GM18502 (cell line): ENCODE measurements at regions not wholly inside any gene's neighbourhood (a gene's known extent, or its start where the extent isn't known, plus 50 kb on each side); places are given as distances from the start of the nearest gene placed in this dataset.
"Not testable (repeated sequence)": the region's sequence is repeated elsewhere in the genome, so short reads cannot be mapped to it uniquely, and the experiment has no call there.

Experiments used
- ATAC-seq: cut with Tn5 transposase; IDR thresholded peaks from one replicate; pipeline ENCODE4 v1.9.1; 2021; ENCODE audit warnings: mild to moderate bottlenecking; ENCODE audit not compliant: unreplicated experiment, poor library complexity

GRCh38 chr3:144663456-144664436, 692.1 kb downstream of the DIPK2A start:
- no peak for ATAC-seq

GRCh38 chr3:144665567-144666053, 694.0 kb downstream of the DIPK2A start:
- ATAC-seq = no peak

DNA sequence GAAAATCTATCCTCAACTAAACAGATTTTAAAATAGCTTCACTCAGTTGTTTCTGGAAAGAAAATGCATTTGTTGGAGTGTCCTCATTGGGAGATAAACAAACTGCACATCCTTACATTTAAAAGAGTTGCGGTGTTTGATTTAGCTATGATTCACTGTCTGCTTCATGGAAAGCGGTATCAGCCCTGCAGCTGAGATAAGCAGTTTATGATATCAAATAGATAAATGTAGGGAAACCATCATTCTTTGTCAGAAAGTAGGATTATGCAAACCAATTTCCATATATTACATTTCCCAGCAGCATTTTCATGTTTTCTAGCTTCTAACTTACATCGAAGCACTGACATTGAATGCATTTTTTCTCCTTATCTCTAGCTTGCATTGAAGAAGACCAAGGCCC, 698.9 kb downstream of the DIPK2A start:
- no peak for ATAC-seq

- no peak for ATAC-seq
Observed at GRCh38 chr3:144677103-144677502, 705.5 kb downstream of the DIPK2A start.

DNA sequence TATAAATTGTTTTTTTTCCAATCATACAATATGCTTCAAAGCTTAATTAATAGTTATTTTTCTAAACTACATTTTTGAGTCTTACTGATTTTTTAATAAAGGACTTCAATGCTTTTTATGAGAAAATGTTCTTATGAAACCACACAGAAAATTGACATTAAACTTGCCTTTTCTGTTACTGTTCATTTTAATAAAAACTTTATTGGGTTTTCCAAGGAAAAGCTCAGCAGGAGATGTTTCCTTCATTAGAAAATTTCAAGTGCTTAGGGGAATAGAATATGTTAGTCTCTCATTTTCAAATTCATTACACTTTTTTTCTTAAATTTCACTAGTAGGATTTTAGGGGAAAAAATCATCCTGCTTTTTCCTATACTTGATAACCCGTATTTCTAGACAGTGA, 711.4 kb downstream of the DIPK2A start:
- ATAC-seq = no peak

DNA sequence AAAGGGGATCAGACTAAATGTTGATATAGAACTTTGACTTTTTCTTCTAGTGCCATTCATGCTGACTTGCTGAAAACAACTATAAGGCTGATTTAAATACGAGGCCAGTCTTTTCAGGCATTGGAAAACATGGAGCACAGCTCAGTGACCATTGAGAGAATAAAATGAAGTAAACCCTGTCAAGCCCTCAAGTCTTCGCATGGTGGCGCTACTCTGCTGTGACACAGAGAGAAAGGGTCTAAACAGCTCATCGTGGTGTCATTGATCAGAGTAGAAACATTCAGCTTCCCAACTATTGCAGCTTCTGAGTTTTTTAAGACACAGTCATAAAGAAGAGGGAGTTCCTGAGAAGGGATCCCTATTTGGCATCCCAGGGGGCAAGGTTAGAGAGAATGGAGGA, 716.2 kb downstream of the DIPK2A start:
- ATAC-seq = peak; percentile 69

GRCh38 chr3:144692488-144692887, 720.9 kb downstream of the DIPK2A start:
- no peak for ATAC-seq

DNA sequence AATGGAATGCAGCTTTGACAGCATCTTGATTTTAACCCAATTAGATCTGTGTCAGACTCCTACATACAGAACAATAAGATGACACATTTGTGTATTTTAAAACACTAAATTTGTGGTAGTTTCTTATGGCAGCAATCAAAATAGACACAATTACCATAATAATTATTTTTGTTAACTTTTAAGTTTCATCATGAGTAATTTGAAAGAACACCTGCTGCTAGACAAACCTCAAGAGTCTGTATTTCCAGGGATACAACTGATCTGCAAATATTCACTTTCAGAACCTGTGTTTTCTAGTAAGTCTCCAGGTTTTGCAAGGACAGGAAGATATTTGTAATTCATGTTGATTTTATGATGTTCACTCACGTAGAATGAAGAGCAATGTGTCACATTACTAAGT, 736.8 kb downstream of the DIPK2A start:
- ATAC-seq = no peak

DNA sequence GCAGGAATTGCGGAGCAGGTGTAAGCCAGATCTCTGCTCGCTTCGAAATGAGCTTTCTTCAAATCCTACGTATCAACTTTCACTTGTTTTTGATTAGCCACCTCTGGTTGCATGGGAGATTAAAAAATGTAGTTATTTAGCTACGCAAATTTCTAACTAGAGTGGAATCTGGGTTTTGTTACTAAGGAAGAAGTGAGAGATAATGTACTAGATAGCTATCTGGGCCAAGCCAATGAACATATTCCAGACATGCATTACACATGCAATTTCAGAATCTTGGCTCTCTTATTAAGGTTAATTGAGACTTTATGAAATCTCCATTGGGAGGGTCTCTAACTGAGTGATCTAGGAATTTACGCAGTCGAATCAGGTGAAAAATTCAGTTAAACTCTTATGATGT, 765.7 kb downstream of the DIPK2A start:
- ATAC-seq = no peak

DNA sequence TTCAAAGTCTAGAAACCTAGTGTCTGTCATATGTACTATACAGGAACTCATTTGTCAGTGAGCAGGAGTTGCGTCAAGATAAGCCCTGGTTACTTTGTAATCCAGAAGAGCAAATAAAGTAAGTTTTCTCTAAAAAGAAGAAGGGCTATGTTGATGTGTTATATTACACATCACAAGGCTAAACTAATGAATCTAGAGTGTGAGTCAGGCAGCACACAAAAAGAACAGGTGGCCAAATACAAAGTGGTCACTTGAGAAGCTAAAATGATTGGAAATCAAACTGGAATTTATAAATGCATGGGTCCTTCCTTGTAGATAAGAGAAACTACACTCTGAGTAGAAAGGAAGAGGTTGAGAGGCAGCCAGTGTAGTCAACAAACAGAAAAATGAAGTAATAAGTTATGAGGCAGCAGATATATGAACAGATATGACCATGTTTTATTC, 771.6 kb downstream of the DIPK2A start:
- no peak for ATAC-seq

- no peak for ATAC-seq
Observed at GRCh38 chr3:144744473-144744872, 772.9 kb downstream of the DIPK2A start.

GRCh38 chr3:144746631-144747030, 775.0 kb downstream of the DIPK2A start:
- no peak for ATAC-seq

GRCh38 chr3:144749536-144750253, 778.1 kb downstream of the DIPK2A start:
- not testable (repeated sequence) for ATAC-seq

DNA sequence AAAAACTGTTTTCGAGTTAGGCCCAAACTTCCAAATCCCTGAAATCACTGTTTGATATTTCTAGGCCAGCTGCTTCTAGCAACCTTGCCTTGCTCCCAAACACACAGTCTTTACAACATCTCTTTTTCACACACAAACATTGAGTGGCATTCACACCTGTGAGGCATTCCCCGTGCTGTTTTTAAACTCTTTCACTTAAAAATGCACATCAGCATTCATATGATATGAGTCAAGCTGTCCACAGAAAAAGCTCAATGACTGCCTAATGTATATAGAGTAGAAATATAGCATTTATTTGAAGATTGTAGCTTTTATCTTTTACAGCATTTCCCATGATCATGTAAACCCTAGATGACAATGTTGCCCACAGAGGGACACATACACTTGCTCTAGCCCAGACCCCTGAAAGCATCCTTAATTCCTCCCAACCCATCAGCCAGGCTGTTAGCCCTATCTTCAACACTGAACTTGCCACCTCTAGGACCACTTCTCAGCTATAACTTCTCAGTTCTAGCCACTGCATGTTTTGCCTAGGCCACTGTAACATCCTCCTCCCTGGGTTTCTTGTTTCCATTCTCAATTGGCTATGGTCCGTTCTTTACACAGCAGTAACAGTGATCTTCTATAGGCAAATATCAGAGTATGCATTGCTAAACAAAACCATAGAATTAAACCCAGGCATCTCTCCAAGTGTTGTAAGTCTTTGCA, 782.6 kb downstream of the DIPK2A start:
- ATAC-seq = no peak

- no peak for ATAC-seq
Observed at GRCh38 chr3:144756704-144757440, 785.2 kb downstream of the DIPK2A start.

- no peak for ATAC-seq
Observed at GRCh38 chr3:144760831-144761230, 789.2 kb downstream of the DIPK2A start.

GRCh38 chr3:144762091-144762490, 790.5 kb downstream of the DIPK2A start:
- ATAC-seq = no peak

- peak; percentile 96 for ATAC-seq
Observed at GRCh38 chr3:144763878-144764454, 792.3 kb downstream of the DIPK2A start.

DNA sequence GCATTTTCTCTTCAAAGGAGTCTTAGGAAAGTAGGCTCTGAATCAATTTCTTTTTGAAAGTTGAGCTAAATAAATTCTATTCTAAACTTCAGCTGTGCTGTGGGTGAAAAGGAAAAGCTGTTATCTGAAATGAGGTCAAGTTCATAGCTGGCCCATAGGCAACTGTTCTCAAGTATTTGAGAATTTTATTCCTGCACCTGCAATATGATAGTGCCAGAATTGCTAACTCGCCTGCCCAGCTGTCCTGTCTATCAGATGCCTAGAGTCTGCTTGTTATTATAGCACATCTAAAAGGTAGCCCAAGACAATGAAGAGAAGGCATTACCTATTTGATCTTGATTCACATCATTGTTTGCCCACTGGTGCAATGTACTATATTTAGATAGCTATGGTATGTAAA, 798.7 kb downstream of the DIPK2A start:
- ATAC-seq = no peak
